Endothelial cell of umbilical vein (primary cell): ENCODE measurements at regions not wholly inside any gene's neighbourhood (a gene's known extent, or its start where the extent isn't known, plus 50 kb on each side); places are given as distances from the start of the nearest gene placed in this dataset.

Experiments used
- BruUV-seq: library from RNA; stranded (reverse); fragments of 400-500 nt; replicated peaks from 2 replicates; lab custom pipeline; 2021; lab: Mats Ljungman, UMichigan
- CTCF ChIA-PET: fragments of 300-600, 350-600 bp; sonication (Branson Sonifier 250); formaldehyde crosslinking; loops from one replicate; lab custom pipeline; 2021; ENCODE audit warnings: antibody characterized with exemption, inconsistent platforms; lab: Charles Lee
- POLR2A ChIA-PET: fragments of 300-600, 350-600 bp; sonication (Branson Sonifier 250); formaldehyde crosslinking; loops from one replicate; lab custom pipeline; 2021; ENCODE audit warnings: antibody characterized with exemption, inconsistent platforms; lab: Charles Lee
- DNase-seq: peaks from one replicate; pipeline ENCODE4 v3.0.0-alpha.2; 2011; ENCODE audit warnings: low read depth, low spot score
- FAIRE-seq: peaks from 2 replicates; lab custom pipeline; 2011; peaks lifted over from hg19 to GRCh38; lab: Jason Lieb, UNC
- H2AFZ ChIP-seq: 2 replicates; pipeline ENCODE4 v1.6.0; 2012; ENCODE audit warnings: low read depth, low read length, control low read depth, inconsistent platforms
- H3K27ac ChIP-seq: 2 replicates; pipeline ENCODE4 v1.5.1; 2011; ENCODE audit warnings: low read depth, mild to moderate bottlenecking, control low read depth, low read length, moderate library complexity; ENCODE audit not compliant: insufficient read depth
- H3K27me3 ChIP-seq, 2 experiments: 2 replicates each; pipeline versions ENCODE4 v1.6.0 to v1.6.1; 2011; ENCODE audit warnings: low read length in 2 of 2, mixed read lengths in 1 of 2; ENCODE audit not compliant: control insufficient read depth in 2 of 2, insufficient read depth in 2 of 2
- H3K36me3 ChIP-seq, 2 experiments: 2 replicates in 1 of 2; 3 replicates in 1 of 2; pipeline ENCODE4 v1.5.1; 2011; ENCODE audit warnings: low read length in 2 of 2, mild to moderate bottlenecking in 1 of 2, moderate library complexity in 1 of 2; ENCODE audit not compliant: control insufficient read depth in 2 of 2, insufficient read depth in 2 of 2; ENCODE audit errors: extremely low read depth in 1 of 2
- H3K4me1 ChIP-seq: 3 replicates; pipeline ENCODE4 v1.5.1; 2011; ENCODE audit warnings: mild to moderate bottlenecking, low read length; ENCODE audit not compliant: control insufficient read depth, insufficient read depth; ENCODE audit errors: extremely low read depth
- H3K4me2 ChIP-seq: 2 replicates; pipeline ENCODE4 v1.6.1; 2011; ENCODE audit warnings: low read length, control low read depth, mixed read lengths; ENCODE audit not compliant: insufficient read depth
- H3K4me3 ChIP-seq, 3 experiments: fragments of 200-600 bp in 1 of 3; sonication (generic), shearing (Covaris generic) in 1 of 3; replicated peaks in 1 of 3; 2 replicates each; pipeline ENCODE4 v1.5.1; 2011 to 2016; ENCODE audit warnings: control low read depth in 3 of 3, low read length in 3 of 3, mild to moderate bottlenecking in 2 of 3, inconsistent platforms in 1 of 3, low read depth in 1 of 3, moderate library complexity in 1 of 3; ENCODE audit not compliant: insufficient read depth in 1 of 3
- H3K79me2 ChIP-seq: 2 replicates; pipeline ENCODE4 v1.6.0; 2012; ENCODE audit warnings: low read length, inconsistent platforms; ENCODE audit not compliant: control insufficient read depth, insufficient read depth
- H3K9ac ChIP-seq: replicated peaks from 2 replicates; pipeline ENCODE3; 2011; ENCODE audit warnings: low read length, control low read depth; ENCODE audit not compliant: insufficient read depth; ENCODE audit errors: extremely low read depth
- H3K9me1 ChIP-seq: replicated peaks from 3 replicates; pipeline ENCODE4 v1.6.0; 2011; ENCODE audit warnings: mild to moderate bottlenecking, low read length; ENCODE audit not compliant: control insufficient read depth, insufficient read depth; ENCODE audit errors: extremely low read depth
- H3K9me3 ChIP-seq: replicated peaks from 2 replicates; pipeline ENCODE4 v1.5.1; 2012; ENCODE audit warnings: low read length, inconsistent platforms; ENCODE audit not compliant: control insufficient read depth, insufficient read depth
- H4K20me1 ChIP-seq: replicated peaks from 2 replicates; pipeline ENCODE3; 2011; ENCODE audit warnings: mild to moderate bottlenecking, low read length; ENCODE audit not compliant: control insufficient read depth, insufficient read depth; ENCODE audit errors: extremely low read depth
- EZH2 ChIP-seq: IDR thresholded peaks from 2 replicates; pipeline ENCODE4 v1.6.1; 2012; ENCODE audit warnings: borderline replicate concordance, low read depth, mild to moderate bottlenecking, moderate library complexity, low read length, inconsistent platforms; ENCODE audit not compliant: severe bottlenecking
- FOS ChIP-seq: IDR thresholded peaks from 2 replicates; pipeline ENCODE4 v1.6.1; 2011; ENCODE audit warnings: mild to moderate bottlenecking, low read length, moderate library complexity, borderline replicate concordance; ENCODE audit not compliant: insufficient read depth
- GATA2 ChIP-seq: IDR thresholded peaks from 2 replicates; pipeline ENCODE4 v1.7.0; 2011; ENCODE audit warnings: low read depth, mild to moderate bottlenecking, moderate library complexity, mixed read lengths, low read length; ENCODE audit not compliant: insufficient read length, insufficient read depth
- JUN ChIP-seq: IDR thresholded peaks from 2 replicates; pipeline ENCODE4 v1.6.1; 2011; ENCODE audit warnings: borderline replicate concordance, low read depth; ENCODE audit not compliant: insufficient read length, insufficient read depth
- MYC ChIP-seq: IDR thresholded peaks from one replicate; pipeline ENCODE4 v1.6.1; 2011; ENCODE audit warnings: mild to moderate bottlenecking, low read depth, low read length
- POLR2A ChIP-seq: IDR thresholded peaks from 2 replicates; pipeline ENCODE4 v1.6.1; 2012; ENCODE audit warnings: low read depth, mild to moderate bottlenecking, control low read depth, low read length
- POLR2AphosphoS5 ChIP-seq: IDR thresholded peaks from 2 replicates; pipeline ENCODE4 v1.6.1; 2012; ENCODE audit warnings: low read depth, mild to moderate bottlenecking, control low read depth, low read length, moderate library complexity; ENCODE audit not compliant: insufficient read depth
- dilution Hi-C: fragments of 300-500 bp; cut with MboI; formaldehyde crosslinking; loops from one replicate; pipeline ENCODE4 v1.15.0; 2019; ENCODE audit warnings: low sequenced_read_pairs; ENCODE audit not compliant: extremely low pct_ligation_motif_present
- intact Hi-C: fragments of 100-400 bp; cut with micrococcal nuclease; formaldehyde crosslinking; loops from one replicate; pipeline ENCODE4 v1.10.0; 2022
- TF ChIP-seq, protein P1 (sequence below), 2 donors: IDR thresholded peaks; 1 replicate in 1 of 2; 2 replicates in 1 of 2; pipeline ENCODE4 v1.5.1; 2011; ENCODE audit warnings: low read length in 2 of 2, mild to moderate bottlenecking in 2 of 2, moderate library complexity in 2 of 2, control low read depth in 1 of 2, inconsistent platforms in 1 of 2, low read depth in 1 of 2; ENCODE audit not compliant: insufficient read depth in 1 of 2; ENCODE audit errors: extremely low read depth in 1 of 2
- TF ChIP-seq, protein P2 (sequence below): IDR thresholded peaks from 2 replicates; pipeline ENCODE4 v1.6.1; 2011; ENCODE audit not compliant: insufficient read depth, insufficient read length

DNA sequence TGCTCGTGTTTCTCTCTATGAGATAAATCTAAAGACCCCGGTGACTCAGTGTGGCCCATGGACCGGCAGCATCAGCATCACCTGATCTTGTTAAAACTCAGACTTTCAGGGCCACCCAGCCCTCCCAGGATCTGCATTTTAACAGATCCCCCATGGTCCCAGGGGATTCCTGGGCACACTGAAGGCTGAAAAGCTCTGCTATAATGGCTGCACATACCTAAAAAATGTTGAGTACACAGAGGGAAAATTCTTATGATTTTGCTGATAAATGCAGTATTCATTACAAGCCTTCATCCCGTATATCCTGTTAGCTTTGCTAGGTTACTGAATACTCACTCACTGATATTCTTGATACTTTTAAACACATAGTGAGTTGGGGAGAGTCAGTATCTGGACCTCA lies 200.5 kb downstream of the MYLK4 start:
- no peak overlapping the region for H3K27ac ChIP-seq
- H3K9me1 ChIP-seq: no peaks in the 10 kb centered on the region
- BruUV-seq: no TSS peak
- H4K20me1 ChIP-seq: no peaks in the 10 kb centered on the region
- no peak overlapping the region for H3K4me2 ChIP-seq
- ChIA-PET POLR2A (no interaction called here), CTCF (no interaction called here)
- intact Hi-C loops: no loop called here
- H3K9me3 ChIP-seq: no peaks in the 10 kb centered on the region
- FAIRE-seq (no peak), DNase-seq (no peak)
- H2AFZ ChIP-seq: no peak overlapping the region
- peaks cover 0 to 2% of the 10 kb centered on the region in 2 experiments for H3K27me3 ChIP-seq
- no peaks in the 10 kb centered on the region for H3K4me1 ChIP-seq
- H3K36me3 ChIP-seq: no peaks in the 10 kb centered on the region
- TF ChIP-seq MYC (no peak), JUN (no peak), POLR2A (no peak), EZH2 (no peak), GATA2 (no peak), POLR2AphosphoS5 (no peak), FOS (no peak)
- TF ChIP-seq, protein P1, sequence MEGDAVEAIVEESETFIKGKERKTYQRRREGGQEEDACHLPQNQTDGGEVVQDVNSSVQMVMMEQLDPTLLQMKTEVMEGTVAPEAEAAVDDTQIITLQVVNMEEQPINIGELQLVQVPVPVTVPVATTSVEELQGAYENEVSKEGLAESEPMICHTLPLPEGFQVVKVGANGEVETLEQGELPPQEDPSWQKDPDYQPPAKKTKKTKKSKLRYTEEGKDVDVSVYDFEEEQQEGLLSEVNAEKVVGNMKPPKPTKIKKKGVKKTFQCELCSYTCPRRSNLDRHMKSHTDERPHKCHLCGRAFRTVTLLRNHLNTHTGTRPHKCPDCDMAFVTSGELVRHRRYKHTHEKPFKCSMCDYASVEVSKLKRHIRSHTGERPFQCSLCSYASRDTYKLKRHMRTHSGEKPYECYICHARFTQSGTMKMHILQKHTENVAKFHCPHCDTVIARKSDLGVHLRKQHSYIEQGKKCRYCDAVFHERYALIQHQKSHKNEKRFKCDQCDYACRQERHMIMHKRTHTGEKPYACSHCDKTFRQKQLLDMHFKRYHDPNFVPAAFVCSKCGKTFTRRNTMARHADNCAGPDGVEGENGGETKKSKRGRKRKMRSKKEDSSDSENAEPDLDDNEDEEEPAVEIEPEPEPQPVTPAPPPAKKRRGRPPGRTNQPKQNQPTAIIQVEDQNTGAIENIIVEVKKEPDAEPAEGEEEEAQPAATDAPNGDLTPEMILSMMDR (IDR thresholded peaks at IDR 0.05; ENCODE audit: extremely low read depth in 1 of 2, insufficient read depth in 1 of 2, low read depth in 1 of 2, low read length in 2 of 2): no peak
- TF ChIP-seq, protein P2, sequence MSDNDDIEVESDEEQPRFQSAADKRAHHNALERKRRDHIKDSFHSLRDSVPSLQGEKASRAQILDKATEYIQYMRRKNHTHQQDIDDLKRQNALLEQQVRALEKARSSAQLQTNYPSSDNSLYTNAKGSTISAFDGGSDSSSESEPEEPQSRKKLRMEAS: no peak
- no peak overlapping the region for H3K9ac ChIP-seq
- dilution Hi-C loops: no loop called here
- H3K79me2 ChIP-seq: no peaks in the 10 kb centered on the region
- no peak overlapping the region for H3K4me3 ChIP-seq
